ENCODE measurements at regions not wholly inside any gene's neighbourhood (a gene's known extent, or its start where the extent isn't known, plus 50 kb on each side); places are given as distances from the start of the nearest gene placed in this dataset.

DNA sequence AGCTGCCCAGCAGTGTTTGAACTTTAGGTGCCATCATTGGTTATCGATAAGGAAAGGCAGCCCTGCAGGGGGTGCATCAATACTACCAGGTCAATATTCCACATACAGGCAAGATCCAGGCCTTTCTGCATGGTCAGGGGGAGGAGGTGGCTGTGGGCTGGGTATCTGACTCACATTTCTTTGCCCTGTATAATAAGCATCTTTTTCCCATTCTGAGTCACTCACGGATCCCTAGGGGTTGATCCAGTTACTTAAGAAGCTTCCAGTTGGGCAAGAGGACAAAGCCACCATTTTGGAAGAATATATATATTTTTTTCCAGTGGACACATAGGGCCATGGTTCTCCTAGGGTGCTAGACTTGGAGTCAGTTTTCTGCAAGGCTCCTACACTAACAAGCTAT is 114.2 kb upstream of the HABP2 start:
- TF ChIP-seq, protein P1, sequence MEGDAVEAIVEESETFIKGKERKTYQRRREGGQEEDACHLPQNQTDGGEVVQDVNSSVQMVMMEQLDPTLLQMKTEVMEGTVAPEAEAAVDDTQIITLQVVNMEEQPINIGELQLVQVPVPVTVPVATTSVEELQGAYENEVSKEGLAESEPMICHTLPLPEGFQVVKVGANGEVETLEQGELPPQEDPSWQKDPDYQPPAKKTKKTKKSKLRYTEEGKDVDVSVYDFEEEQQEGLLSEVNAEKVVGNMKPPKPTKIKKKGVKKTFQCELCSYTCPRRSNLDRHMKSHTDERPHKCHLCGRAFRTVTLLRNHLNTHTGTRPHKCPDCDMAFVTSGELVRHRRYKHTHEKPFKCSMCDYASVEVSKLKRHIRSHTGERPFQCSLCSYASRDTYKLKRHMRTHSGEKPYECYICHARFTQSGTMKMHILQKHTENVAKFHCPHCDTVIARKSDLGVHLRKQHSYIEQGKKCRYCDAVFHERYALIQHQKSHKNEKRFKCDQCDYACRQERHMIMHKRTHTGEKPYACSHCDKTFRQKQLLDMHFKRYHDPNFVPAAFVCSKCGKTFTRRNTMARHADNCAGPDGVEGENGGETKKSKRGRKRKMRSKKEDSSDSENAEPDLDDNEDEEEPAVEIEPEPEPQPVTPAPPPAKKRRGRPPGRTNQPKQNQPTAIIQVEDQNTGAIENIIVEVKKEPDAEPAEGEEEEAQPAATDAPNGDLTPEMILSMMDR (IDR thresholded peaks at IDR 0.05), result no peak
- TF ChIP-seq EP300 (IDR thresholded peaks at IDR 0.05), result no peak
- TF ChIP-seq POLR2A (IDR thresholded peaks at IDR 0.05), result no peak

Data from tibial nerve (tissue), 4 donors.